Esophagus squamous epithelium (tissue), 5 donors: ENCODE measurements at regions not wholly inside any gene's neighbourhood (a gene's known extent, or its start where the extent isn't known, plus 50 kb on each side); places are given as distances from the start of the nearest gene placed in this dataset.

Experiments
- DNase-seq: peaks from one replicate; lab custom pipeline; 2025; lab: John Stamatoyannopoulos, UW
- H3K27ac ChIP-seq, 4 donors: fragments of 200-600 bp; sonication (generic); one replicate each; pipeline ENCODE4 v1.5.1; 2016 to 2019; ENCODE audit warnings: mild to moderate bottlenecking in 1 of 4
- H3K27me3 ChIP-seq, 4 donors: fragments of 200-600 bp; sonication (generic); 1 replicate in 3 of 4; 2 replicates in 1 of 4; pipeline versions ENCODE4 v1.5.1 to v1.6.0; 2017 to 2021; ENCODE audit warnings: antibody characterized with exemption in 1 of 4
- H3K36me3 ChIP-seq, 3 donors: fragments of 200-600 bp; sonication (generic); one replicate each; pipeline ENCODE4 v1.5.1; 2016 to 2019
- H3K4me1 ChIP-seq, 3 donors: fragments of 200-600 bp; sonication (generic); one replicate each; pipeline ENCODE4 v1.5.1; 2017 to 2019
- H3K4me3 ChIP-seq, 4 donors: fragments of 200-600 bp; sonication (generic); 1 replicate in 3 of 4; 2 replicates in 1 of 4; pipeline ENCODE4 v1.5.1; 2016 to 2019; ENCODE audit warnings: mild to moderate bottlenecking in 2 of 4, moderate library complexity in 1 of 4
- H3K9me3 ChIP-seq, 3 donors: fragments of 200-600 bp; sonication (generic); one replicate each; pipeline ENCODE4 v1.5.1; 2016 to 2019
- POLR2A ChIP-seq, 4 donors: fragments of 450-650 bp; IDR thresholded peaks; one replicate each; pipeline ENCODE4 v1.6.1; 2017; ENCODE audit warnings: antibody characterized with exemption in 4 of 4, mild to moderate bottlenecking in 4 of 4, moderate library complexity in 3 of 4
- WGBS, 2 donors: methylation state at CpG; one replicate each; pipeline ENCODE4 v1.1.5; 2018; 5-methylcytosine and 5-hydroxymethylcytosine counted together
- intact Hi-C: fragments of 100-400 bp; cut with DNase I; formaldehyde crosslinking; loops from one replicate; pipeline ENCODE4 v1.15.0; 2022
- TF ChIP-seq, protein P1 (sequence below), 6 experiments: fragments of 450-650 bp in 4 of 6; fragments of 200-600 bp in 2 of 6; sonication (generic) in 2 of 6; IDR thresholded peaks; one replicate each; pipeline ENCODE4 v1.5.1; 2016 to 2019; ENCODE audit warnings: antibody characterized with exemption in 6 of 6, mild to moderate bottlenecking in 4 of 6, moderate library complexity in 4 of 6
- donor health status: DM: yes; HTN: yes; CAD: no.

DNA sequence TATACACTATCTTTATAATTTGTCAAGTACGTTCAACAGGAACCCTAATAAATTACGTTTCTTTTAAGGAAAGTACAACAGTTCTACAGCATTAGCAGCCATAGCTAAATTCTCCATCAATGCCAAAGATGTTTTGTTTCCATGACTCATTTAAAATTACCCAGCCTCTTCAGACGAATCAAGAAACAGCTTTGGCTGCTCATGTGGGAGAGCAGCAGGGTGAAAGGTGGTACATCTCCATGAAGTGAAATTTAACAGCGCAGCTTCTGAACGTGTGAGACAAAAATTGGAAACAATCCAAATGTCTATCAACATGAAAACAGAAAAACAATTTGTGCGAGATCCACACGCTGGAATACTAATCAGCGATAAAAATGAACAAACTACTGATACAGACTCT is 327.3 kb upstream of the CDH6 start:
- DNase-seq = no peak
- H3K4me3 ChIP-seq = no peak overlapping the region
- H3K27ac ChIP-seq = no peak overlapping the region
- intact Hi-C loops = no loop called here
- H3K27me3 ChIP-seq = no peaks in the 10 kb centered on the region
- H3K36me3 ChIP-seq = no peaks in the 10 kb centered on the region
- 76% methylated on average over 8 of the region's 8 CpGs for WGBS, 2 donors
- no peaks in the 10 kb centered on the region for H3K4me1 ChIP-seq
- no peaks in the 10 kb centered on the region for H3K9me3 ChIP-seq
- TF ChIP-seq POLR2A (IDR thresholded peaks at IDR 0.05) = no peak
- TF ChIP-seq, protein P1, sequence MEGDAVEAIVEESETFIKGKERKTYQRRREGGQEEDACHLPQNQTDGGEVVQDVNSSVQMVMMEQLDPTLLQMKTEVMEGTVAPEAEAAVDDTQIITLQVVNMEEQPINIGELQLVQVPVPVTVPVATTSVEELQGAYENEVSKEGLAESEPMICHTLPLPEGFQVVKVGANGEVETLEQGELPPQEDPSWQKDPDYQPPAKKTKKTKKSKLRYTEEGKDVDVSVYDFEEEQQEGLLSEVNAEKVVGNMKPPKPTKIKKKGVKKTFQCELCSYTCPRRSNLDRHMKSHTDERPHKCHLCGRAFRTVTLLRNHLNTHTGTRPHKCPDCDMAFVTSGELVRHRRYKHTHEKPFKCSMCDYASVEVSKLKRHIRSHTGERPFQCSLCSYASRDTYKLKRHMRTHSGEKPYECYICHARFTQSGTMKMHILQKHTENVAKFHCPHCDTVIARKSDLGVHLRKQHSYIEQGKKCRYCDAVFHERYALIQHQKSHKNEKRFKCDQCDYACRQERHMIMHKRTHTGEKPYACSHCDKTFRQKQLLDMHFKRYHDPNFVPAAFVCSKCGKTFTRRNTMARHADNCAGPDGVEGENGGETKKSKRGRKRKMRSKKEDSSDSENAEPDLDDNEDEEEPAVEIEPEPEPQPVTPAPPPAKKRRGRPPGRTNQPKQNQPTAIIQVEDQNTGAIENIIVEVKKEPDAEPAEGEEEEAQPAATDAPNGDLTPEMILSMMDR (IDR thresholded peaks at IDR 0.05) = no peak

DNA sequence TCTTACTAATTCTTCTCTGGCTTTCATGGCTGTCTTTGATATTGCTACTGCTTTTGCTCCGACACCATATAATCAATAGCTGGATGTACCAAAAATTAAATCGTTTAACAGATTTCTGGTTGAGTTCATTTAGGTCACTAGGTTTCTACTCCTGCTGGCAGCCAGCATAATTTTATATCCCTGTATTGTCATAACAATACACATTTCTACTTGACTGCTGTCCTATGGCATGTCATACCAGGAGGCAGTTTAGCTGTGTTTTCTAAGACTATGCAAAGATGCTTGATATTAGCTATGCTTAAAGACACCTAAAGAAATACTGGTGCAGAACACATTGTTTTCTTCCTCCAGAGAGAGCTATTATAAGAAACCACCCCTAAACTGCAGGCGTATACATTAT is 337.2 kb upstream of the CDH6 start:
- Histone ChIP-seq H3K27ac (no peak overlapping the region), H3K9me3 (no peaks in the 10 kb centered on the region), H3K4me3 (no peak overlapping the region), H3K27me3 (no peaks in the 10 kb centered on the region), H3K4me1 (no peaks in the 10 kb centered on the region), H3K36me3 (no peaks in the 10 kb centered on the region)
- WGBS, 2 donors = 81 to 90% methylated on average over 2 to 3 of the region's 3 CpGs
- TF ChIP-seq, protein P1 (IDR thresholded peaks at IDR 0.05) = no peak
- TF ChIP-seq POLR2A (IDR thresholded peaks at IDR 0.05) = no peak
- no peak for DNase-seq
- intact Hi-C loops = no loop called here

DNA sequence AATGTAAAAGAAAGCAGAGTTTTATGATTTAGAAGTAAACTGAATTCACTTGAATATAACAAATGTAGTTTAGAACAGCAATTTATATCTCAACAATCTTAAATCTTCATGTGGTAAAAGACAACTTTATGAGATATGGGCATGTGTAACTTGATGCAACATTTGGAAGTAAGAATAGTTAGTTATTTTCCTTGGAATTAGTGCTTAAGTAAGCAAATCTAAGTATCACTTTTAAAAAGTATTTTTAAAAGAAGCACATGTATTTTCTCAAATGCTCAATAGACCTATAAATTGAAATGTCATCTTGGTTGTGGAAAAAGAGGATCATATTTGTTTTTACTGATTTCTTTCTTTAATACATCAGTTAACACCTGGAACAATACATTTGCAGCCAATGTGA is 340.3 kb upstream of the CDH6 start:
- no peak for DNase-seq
- Histone ChIP-seq H3K4me3 (no peak overlapping the region), H3K4me1 (no peaks in the 10 kb centered on the region), H3K9me3 (no peaks in the 10 kb centered on the region), H3K36me3 (no peaks in the 10 kb centered on the region), H3K27me3 (no peaks in the 10 kb centered on the region), H3K27ac (no peak overlapping the region)
- TF ChIP-seq POLR2A (IDR thresholded peaks at IDR 0.05) = no peak
- intact Hi-C loops = no loop called here

DNA sequence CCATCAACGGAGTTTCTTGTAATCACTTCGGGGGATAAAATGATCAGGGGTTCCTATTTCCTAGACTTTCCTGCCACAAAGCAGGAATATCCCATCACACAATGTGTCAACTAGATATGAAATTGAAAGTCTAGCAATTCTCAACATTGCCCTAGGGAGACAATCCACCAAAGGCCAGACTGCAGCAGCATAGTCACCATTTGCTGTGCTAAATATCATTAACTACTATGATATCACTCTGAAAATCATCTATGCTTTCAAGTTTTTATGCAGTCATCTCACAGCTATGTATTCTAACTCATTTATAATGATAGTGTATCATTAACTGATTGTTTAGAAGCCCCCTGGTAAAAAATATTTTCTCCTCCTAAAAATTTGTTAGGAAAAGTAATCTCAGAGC is 342.6 kb upstream of the CDH6 start:
- 81 to 83% methylated on average over 2 of the region's 2 CpGs for WGBS, 2 donors
- DNase-seq = no peak
- TF ChIP-seq POLR2A (IDR thresholded peaks at IDR 0.05) = no peak
- TF ChIP-seq, protein P1 (IDR thresholded peaks at IDR 0.05) = no peak

DNA sequence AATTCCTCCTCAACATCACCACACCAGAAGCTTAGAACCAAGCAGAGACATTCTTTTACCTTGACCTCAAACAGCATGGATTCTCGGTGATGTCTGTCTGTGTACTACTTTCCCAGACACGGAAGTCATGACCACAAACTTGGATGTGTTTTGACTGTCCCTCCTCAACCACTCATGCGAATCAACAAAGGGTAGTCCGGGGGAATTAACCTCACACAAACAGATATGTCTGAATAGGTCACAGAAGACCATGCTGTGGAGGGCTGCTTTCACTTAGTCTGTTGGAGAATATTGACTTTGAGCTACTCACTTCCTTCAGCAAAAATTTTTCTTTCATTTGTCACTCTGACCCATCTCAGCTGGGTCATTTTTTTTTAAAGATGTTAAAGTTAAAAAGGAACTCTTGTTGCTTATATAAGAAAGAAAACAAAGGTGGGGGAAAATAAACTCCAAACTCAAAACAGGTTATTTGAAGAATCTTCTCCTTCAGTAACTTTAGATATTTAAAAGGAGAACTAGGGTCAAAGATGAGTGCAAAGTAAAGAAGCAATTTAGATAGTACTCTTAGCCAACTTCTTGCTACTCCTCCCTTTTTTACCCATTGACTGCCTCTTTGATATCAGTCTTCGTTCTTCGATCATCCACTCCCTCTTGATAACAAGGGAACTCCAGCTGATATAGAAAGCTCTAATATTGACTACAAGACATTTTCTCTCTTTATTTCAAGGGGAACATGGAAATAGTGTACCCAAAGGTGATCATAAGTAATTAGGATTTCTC is 343.4 kb upstream of the CDH6 start:
- no peaks in the 10 kb centered on the region for H3K36me3 ChIP-seq
- WGBS, 2 donors = 63 to 69% methylated on average over 6 of the region's 6 CpGs
- no peak for DNase-seq
- H3K4me3 ChIP-seq = no peak overlapping the region
- intact Hi-C loops = no loop called here
- H3K27ac ChIP-seq = no peak overlapping the region
- H3K27me3 ChIP-seq = no peaks in the 10 kb centered on the region
- TF ChIP-seq, protein P1 (IDR thresholded peaks at IDR 0.05) = no peak
- no peak for TF ChIP-seq POLR2A (IDR thresholded peaks at IDR 0.05)
- no peaks in the 10 kb centered on the region for H3K9me3 ChIP-seq
- H3K4me1 ChIP-seq = no peaks in the 10 kb centered on the region

More for the DNA sequence above, 342.6 kb upstream of the CDH6 start:
- H3K9me3 ChIP-seq = no peaks in the 10 kb centered on the region
- H3K27ac ChIP-seq = no peak overlapping the region
- H3K4me1 ChIP-seq = no peaks in the 10 kb centered on the region
- H3K4me3 ChIP-seq = no peak overlapping the region
- no peaks in the 10 kb centered on the region for H3K27me3 ChIP-seq
- intact Hi-C loops = no loop called here
- no peaks in the 10 kb centered on the region for H3K36me3 ChIP-seq
